ENCODE measurements at regions not wholly inside any gene's neighbourhood (a gene's known extent, or its start where the extent isn't known, plus 50 kb on each side); places are given as distances from the start of the nearest gene placed in this dataset.

DNA sequence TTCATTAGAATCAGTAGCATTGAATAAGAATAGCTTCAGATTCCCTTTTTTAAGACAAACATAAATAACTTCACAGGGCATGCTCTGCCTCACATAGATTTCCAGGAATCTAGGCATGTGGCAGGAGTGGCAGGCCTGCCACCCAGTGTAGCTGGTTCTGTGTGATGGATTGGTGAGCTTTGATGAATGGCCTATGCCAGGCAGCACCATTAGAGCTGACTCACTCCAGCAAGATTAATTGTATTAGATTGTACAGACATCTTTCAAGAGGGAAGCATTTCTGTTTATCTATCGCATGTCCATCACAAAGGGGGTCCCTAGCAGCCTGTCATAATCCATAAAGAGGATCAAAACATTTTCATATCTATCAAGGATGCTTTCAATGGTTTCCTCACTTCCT is 71.9 kb downstream of the NAA11 start:
- Histone ChIP-seq H3K27ac (no peak overlapping the region), H3K4me1 (no peaks in the 10 kb centered on the region), H3K9me3 (peaks cover 3% of the 10 kb centered on the region), H3K27me3 (no peaks in the 10 kb centered on the region), H3K4me3 (no peak overlapping the region), H3K36me3 (no peaks in the 10 kb centered on the region)
- TF ChIP-seq, protein P1, sequence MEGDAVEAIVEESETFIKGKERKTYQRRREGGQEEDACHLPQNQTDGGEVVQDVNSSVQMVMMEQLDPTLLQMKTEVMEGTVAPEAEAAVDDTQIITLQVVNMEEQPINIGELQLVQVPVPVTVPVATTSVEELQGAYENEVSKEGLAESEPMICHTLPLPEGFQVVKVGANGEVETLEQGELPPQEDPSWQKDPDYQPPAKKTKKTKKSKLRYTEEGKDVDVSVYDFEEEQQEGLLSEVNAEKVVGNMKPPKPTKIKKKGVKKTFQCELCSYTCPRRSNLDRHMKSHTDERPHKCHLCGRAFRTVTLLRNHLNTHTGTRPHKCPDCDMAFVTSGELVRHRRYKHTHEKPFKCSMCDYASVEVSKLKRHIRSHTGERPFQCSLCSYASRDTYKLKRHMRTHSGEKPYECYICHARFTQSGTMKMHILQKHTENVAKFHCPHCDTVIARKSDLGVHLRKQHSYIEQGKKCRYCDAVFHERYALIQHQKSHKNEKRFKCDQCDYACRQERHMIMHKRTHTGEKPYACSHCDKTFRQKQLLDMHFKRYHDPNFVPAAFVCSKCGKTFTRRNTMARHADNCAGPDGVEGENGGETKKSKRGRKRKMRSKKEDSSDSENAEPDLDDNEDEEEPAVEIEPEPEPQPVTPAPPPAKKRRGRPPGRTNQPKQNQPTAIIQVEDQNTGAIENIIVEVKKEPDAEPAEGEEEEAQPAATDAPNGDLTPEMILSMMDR (IDR thresholded peaks at IDR 0.05) = no peak
- no peak for DNase-seq (ENCODE audit: low spot score in 2 of 2)
- 95% methylated on average over 1 of the region's 1 CpG for WGBS

DNA sequence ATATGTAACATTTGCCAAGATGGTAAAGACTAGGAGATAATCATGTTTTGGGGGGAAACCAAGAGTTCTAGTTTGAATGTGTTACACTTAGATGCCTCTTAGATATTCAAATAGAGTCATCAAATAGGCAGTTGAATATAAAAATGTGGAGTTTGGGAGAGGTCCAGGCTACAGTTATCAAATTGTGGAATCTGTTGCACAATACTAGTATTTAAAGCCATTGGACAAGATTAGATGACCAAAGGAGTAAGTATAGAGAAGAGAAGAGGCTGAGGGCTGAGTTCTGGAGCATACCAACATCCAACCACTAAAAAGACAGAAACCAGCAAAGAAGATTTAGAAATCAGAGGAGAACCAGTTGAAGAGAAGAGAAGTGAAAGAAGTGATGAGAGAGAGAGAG is 72.7 kb downstream of the NAA11 start:
- no peak for DNase-seq (ENCODE audit: low spot score in 2 of 2)
- TF ChIP-seq, protein P1 (IDR thresholded peaks at IDR 0.05) = no peak
- no peak for TF ChIP-seq POLR2AphosphoS5 (IDR thresholded peaks at IDR 0.05)
- TF ChIP-seq POLR2A (IDR thresholded peaks at IDR 0.05) = no peak
- no peak for TF ChIP-seq EP300 (IDR thresholded peaks at IDR 0.05)
- Histone ChIP-seq H3K36me3 (no peaks in the 10 kb centered on the region), H3K27me3 (no peaks in the 10 kb centered on the region), H3K4me3 (no peak overlapping the region), H3K9me3 (no peaks in the 10 kb centered on the region), H3K4me1 (no peaks in the 10 kb centered on the region), H3K27ac (no peak overlapping the region)

DNA sequence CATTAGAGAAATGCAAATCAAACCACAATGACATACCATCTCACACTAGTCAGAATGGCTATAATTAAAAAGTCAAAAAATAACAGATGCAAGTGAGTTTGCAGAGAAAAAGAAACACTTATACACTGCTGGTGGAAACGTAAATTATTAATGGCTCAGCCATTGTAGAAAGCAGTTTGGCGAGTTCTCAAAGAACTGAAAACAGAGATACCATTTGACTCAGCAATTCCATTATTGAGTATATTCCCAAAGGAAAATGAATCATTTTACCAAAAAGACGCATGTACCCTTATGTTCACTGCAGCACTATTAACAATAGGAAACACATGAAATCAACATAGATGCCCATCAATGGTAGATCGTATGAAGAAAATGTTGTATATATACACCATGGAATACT is 75.0 kb downstream of the NAA11 start:
- Histone ChIP-seq H3K4me1 (no peaks in the 10 kb centered on the region), H3K4me3 (no peak overlapping the region), H3K9me3 (no peaks in the 10 kb centered on the region), H3K27ac (no peak overlapping the region), H3K36me3 (no peaks in the 10 kb centered on the region), H3K27me3 (no peaks in the 10 kb centered on the region)
- DNase-seq (ENCODE audit: low spot score in 2 of 2) = no peak
- 71% methylated on average over 4 of the region's 4 CpGs for WGBS
- TF ChIP-seq POLR2AphosphoS5 (IDR thresholded peaks at IDR 0.05) (no peak), POLR2A (IDR thresholded peaks at IDR 0.05) (no peak), EP300 (IDR thresholded peaks at IDR 0.05) (no peak)
- TF ChIP-seq, protein P1 (IDR thresholded peaks at IDR 0.05) = no peak

DNA sequence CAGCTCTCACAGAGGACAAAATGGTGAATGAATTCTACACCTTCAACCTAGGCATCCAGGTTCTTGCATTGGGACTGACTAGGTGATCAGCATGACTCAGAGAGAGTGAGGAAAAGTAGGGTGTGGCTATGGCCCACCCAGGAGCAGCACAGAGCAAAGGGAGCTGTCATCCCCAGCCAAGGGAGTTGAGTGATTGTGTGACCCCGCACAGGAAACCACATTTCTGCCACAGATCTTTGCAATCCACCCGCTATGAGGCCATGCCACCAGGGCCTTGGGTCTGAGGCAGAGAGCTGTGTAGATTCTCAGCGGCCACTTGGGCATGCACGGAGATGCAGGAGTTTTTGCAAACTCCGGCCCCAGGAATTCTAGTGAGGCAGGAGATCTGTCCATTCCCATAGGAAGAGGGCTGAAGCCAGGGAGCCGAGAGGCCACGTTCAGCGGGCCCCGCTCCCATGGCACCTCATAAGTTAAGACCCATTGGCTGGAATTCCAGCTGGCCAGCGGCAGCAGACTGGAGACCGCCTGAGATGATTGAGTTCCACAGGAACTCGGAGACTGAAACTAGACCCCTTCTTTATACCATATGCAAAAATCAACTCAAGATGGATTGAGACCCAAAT is 75.9 kb downstream of the NAA11 start:
- H3K9me3 ChIP-seq = no peaks in the 10 kb centered on the region
- DNase-seq (ENCODE audit: low spot score in 2 of 2) = no peak
- no peak overlapping the region for H3K4me3 ChIP-seq
- no peaks in the 10 kb centered on the region for H3K36me3 ChIP-seq
- H3K4me1 ChIP-seq = no peaks in the 10 kb centered on the region
- 95% methylated on average over 11 of the region's 12 CpGs for WGBS
- H3K27me3 ChIP-seq = no peaks in the 10 kb centered on the region
- no peak overlapping the region for H3K27ac ChIP-seq
- no peak for TF ChIP-seq POLR2AphosphoS5 (IDR thresholded peaks at IDR 0.05)
- TF ChIP-seq POLR2A (IDR thresholded peaks at IDR 0.05) = no peak
- no peak for TF ChIP-seq EP300 (IDR thresholded peaks at IDR 0.05)

DNA sequence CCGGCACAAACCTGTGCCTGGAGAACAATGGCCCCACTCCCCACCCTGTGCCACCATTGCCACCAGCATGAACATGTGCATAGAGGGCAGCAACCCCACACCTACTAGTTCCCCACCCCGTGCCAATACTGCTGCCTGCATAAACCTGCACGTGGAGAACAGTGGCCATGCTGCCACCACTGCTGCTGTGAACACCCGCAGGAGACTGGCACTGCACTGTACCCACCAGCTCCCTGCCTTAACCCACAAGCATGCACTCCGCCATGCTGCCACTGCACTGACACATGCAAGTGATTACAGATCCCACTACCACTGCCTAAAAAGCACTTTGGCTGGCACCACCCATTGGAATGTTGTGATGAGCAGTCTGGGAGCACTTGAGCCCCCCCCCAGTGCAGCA is 77.3 kb downstream of the NAA11 start:
- Histone ChIP-seq H3K27me3 (no peaks in the 10 kb centered on the region), H3K4me3 (no peak overlapping the region), H3K27ac (no peak overlapping the region), H3K9me3 (no peaks in the 10 kb centered on the region), H3K36me3 (no peaks in the 10 kb centered on the region), H3K4me1 (no peaks in the 10 kb centered on the region)
- no peak for DNase-seq (ENCODE audit: low spot score in 2 of 2)
- WGBS = 100% methylated on average over 2 of the region's 5 CpGs
- TF ChIP-seq, protein P1 (IDR thresholded peaks at IDR 0.05) = no peak
- no peak for TF ChIP-seq EP300 (IDR thresholded peaks at IDR 0.05)
- no peak for TF ChIP-seq POLR2AphosphoS5 (IDR thresholded peaks at IDR 0.05)
- TF ChIP-seq POLR2A (IDR thresholded peaks at IDR 0.05) = no peak
